SU-DHL-6 (cell line): ENCODE measurements at regions not wholly inside any gene's neighbourhood (a gene's known extent, or its start where the extent isn't known, plus 50 kb on each side); places are given as distances from the start of the nearest gene placed in this dataset.

ENCODE experiments used
- H2AFZ ChIP-seq: fragments of 200-600 bp; sonication (generic); 2 replicates; pipeline ENCODE4 v1.6.1; 2014; ENCODE audit warnings: low read depth, mild to moderate bottlenecking, moderate library complexity, mixed read lengths, antibody characterized with exemption, low read length; ENCODE audit not compliant: severe bottlenecking
- H3F3A ChIP-seq: fragments of 200-600 bp; shearing (Covaris generic); 2 replicates; pipeline ENCODE4 v1.6.0; 2016; ENCODE audit warnings: antibody characterized with exemption, mild to moderate bottlenecking; ENCODE audit not compliant: insufficient read depth
- H3K27ac ChIP-seq: fragments of 200-600 bp; sonication (generic); 2 replicates; pipeline ENCODE4 v1.5.1; 2016; ENCODE audit warnings: low read depth, mild to moderate bottlenecking, low read length, moderate library complexity, mixed read lengths
- H3K27me3 ChIP-seq: fragments of 200-600 bp; sonication (generic), shearing (Covaris generic); 2 replicates; pipeline ENCODE4 v1.6.0; 2014; ENCODE audit warnings: mild to moderate bottlenecking, low read length
- H3K36me3 ChIP-seq: fragments of 200-600 bp; sonication (generic); 2 replicates; pipeline ENCODE4 v1.6.1; 2014; ENCODE audit warnings: mild to moderate bottlenecking, low read length, mixed read lengths
- H3K4me2 ChIP-seq: fragments of 300-600, 200-600 bp; shearing (Covaris generic), sonication (generic); 2 replicates; pipeline ENCODE4 v1.6.0; 2014; ENCODE audit warnings: low read length, low read depth, mild to moderate bottlenecking; ENCODE audit not compliant: poor library complexity, severe bottlenecking
- H3K4me3 ChIP-seq: fragments of 200-600 bp; sonication (generic); 2 replicates; pipeline ENCODE4 v1.5.1; 2014; ENCODE audit warnings: antibody characterized with exemption, low read length, mild to moderate bottlenecking, mixed read lengths; ENCODE audit not compliant: insufficient read depth, poor library complexity, severe bottlenecking
- H3K79me2 ChIP-seq: fragments of 200-600 bp; sonication (generic); 2 replicates; pipeline ENCODE4 v1.6.1; 2014; ENCODE audit warnings: mild to moderate bottlenecking, low read length, moderate library complexity; ENCODE audit not compliant: insufficient read depth
- H3K9ac ChIP-seq: fragments of 200-600 bp; sonication (generic); 2 replicates; pipeline ENCODE4 v1.7.0; 2014; ENCODE audit warnings: mild to moderate bottlenecking, low read length
- H3K9me2 ChIP-seq: fragments of 200-600 bp; sonication (generic); replicated peaks from 2 replicates; pipeline ENCODE4 v1.6.1; 2014; ENCODE audit warnings: low read length; ENCODE audit not compliant: insufficient read depth
- H3K9me3 ChIP-seq: fragments of 200-600 bp; sonication (generic); 2 replicates; pipeline ENCODE4 v1.6.1; 2014; ENCODE audit warnings: low read length, mixed read lengths; ENCODE audit not compliant: insufficient read depth
- H4K20me1 ChIP-seq: fragments of 200-600 bp; sonication (generic); 2 replicates; pipeline ENCODE4 v1.6.1; 2014; ENCODE audit warnings: low read depth, mild to moderate bottlenecking, antibody characterized with exemption, low read length, moderate library complexity, mixed read lengths
- CTCF ChIP-seq: fragments of 200-600 bp; sonication (generic); IDR thresholded peaks from one replicate; pipeline ENCODE4 v1.5.1; 2017; ENCODE audit warnings: antibody characterized with exemption, mild to moderate bottlenecking, low read length, moderate library complexity; ENCODE audit not compliant: insufficient read depth, poor library complexity, severe bottlenecking
- EZH2phosphoT487 ChIP-seq: fragments of 200-600 bp; sonication (generic), shearing (Covaris generic); conservative IDR thresholded peaks from 2 replicates; pipeline ENCODE4 v1.6.1; 2018; ENCODE audit warnings: mild to moderate bottlenecking, antibody characterized with exemption, low read length, moderate library complexity, mixed read lengths

- TF ChIP-seq EZH2phosphoT487 (no peak), CTCF (no peak)
- Histone ChIP-seq H3K27ac (no peak overlapping the region), H3K9ac (no peak overlapping the region), H3F3A (no peaks in the 10 kb centered on the region), H3K9me3 (no peaks in the 10 kb centered on the region), H4K20me1 (no peaks in the 10 kb centered on the region), H3K27me3 (no peaks in the 10 kb centered on the region), H3K36me3 (no peaks in the 10 kb centered on the region), H2AFZ (no peak overlapping the region), H3K9me2 (no peaks in the 10 kb centered on the region), H3K4me3 (no peak overlapping the region), H3K79me2 (no peaks in the 10 kb centered on the region), H3K4me2 (no peak overlapping the region)
Measured at GRCh38 chr4:82043081-82043808, 330.5 kb downstream of the HNRNPD start.

GRCh38 chr4:82042042-82042441 is 331.7 kb downstream of the HNRNPD start:
- TF ChIP-seq CTCF (no peak), EZH2phosphoT487 (no peak)
- Histone ChIP-seq H3K4me2 (no peak overlapping the region), H3K9me3 (no peaks in the 10 kb centered on the region), H3K36me3 (no peaks in the 10 kb centered on the region), H3K9ac (no peak overlapping the region), H4K20me1 (no peaks in the 10 kb centered on the region), H3K9me2 (no peaks in the 10 kb centered on the region), H3K27ac (no peak overlapping the region), H3K4me3 (no peak overlapping the region), H3F3A (no peaks in the 10 kb centered on the region), H3K79me2 (no peaks in the 10 kb centered on the region), H3K27me3 (no peaks in the 10 kb centered on the region), H2AFZ (no peak overlapping the region)

GRCh38 chr4:82038936-82039335 is 334.9 kb downstream of the HNRNPD start:
- H3K27ac ChIP-seq, result no peak overlapping the region
- H3F3A ChIP-seq, result no peaks in the 10 kb centered on the region
- H3K9me3 ChIP-seq, result no peaks in the 10 kb centered on the region
- no peaks in the 10 kb centered on the region for H3K27me3 ChIP-seq
- H3K79me2 ChIP-seq, result no peaks in the 10 kb centered on the region
- H2AFZ ChIP-seq, result no peak overlapping the region
- no peaks in the 10 kb centered on the region for H3K36me3 ChIP-seq
- no peak overlapping the region for H3K9ac ChIP-seq
- TF ChIP-seq CTCF (no peak), EZH2phosphoT487 (no peak)
- no peak overlapping the region for H3K4me3 ChIP-seq
- H3K9me2 ChIP-seq, result no peaks in the 10 kb centered on the region
- H3K4me2 ChIP-seq, result no peak overlapping the region
- H4K20me1 ChIP-seq, result no peaks in the 10 kb centered on the region
